Activated CD8-positive, alpha-beta memory T cell treated with anti-CD3 and anti-CD28 coated beads, Interleukin-2, amount 50 U/mL, for 24 hours (primary cell): ENCODE measurements at regions not wholly inside any gene's neighbourhood (a gene's known extent, or its start where the extent isn't known, plus 50 kb on each side); places are given as distances from the start of the nearest gene placed in this dataset.
"Not testable (repeated sequence)": the region's sequence is repeated elsewhere in the genome, so short reads cannot be mapped to it uniquely, and the experiment has no call there.

ENCODE experiments used
- DNase-seq: peaks from one replicate; pipeline ENCODE4 v3.0.0-alpha.2; 2020; ENCODE audit errors: extremely low read depth

DNA sequence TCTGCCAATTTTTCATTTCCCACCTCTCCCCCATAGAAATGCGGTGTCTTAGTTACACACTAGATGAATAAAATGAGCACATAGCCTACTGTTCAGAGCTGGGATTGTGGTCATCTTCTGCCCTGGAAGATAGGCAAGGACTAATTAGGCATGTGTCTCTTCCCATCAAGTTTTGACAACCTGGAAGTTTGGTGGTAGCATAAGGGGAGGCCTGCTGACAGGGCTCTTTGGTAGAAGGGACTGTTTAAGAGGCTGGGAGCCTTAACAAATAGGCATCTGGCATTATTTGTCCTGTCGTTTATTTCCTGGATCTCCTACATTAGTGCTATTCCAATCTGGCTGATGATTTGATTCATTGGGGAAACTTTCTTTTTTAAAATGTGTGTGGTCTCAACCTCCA lies 512.3 kb downstream of the ZNF385D start:
- DNase-seq: no peak

- DNase-seq: no peak
These were observed 513.4 kb downstream of the ZNF385D start for GRCh38 chr3:21237638-21238037.

DNA sequence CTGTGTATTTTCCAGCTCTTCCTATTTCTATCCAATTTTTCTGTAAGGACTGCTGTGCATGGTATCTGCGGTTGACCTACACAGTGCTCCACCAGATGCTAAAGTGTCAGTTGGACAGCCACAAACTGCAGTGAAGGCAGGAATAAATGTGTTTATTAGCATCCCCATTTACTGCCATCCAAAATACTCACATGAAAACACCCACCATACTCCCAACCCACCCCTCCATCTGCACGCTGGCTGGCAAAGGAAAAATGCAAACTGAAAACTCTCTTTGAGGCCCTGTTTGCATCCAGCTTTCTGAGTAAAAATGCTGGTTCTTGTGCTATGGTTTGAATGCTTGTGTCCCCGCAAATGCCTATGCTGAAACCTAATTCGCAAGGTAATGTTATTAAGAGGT lies 515.5 kb downstream of the ZNF385D start:
- DNase-seq: no peak

DNA sequence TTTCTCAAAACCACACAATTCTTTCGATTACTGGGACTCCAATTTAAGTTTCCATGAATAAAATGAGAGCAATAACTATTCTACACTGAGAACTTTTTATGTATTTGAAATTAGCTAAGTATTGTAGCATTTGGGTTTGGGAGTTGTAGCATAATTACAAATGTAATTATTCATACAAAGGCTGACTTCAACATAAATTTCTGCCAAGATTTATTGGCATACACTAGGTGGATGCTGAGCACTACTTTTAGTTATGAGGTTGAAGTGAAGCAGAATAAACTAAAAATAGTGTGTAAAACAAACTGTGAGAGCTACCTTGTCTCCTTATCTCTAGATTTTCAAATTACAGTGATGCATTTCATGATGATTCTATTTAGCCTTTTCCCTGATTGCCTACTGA lies 516.1 kb downstream of the ZNF385D start:
- DNase-seq: no peak

DNA sequence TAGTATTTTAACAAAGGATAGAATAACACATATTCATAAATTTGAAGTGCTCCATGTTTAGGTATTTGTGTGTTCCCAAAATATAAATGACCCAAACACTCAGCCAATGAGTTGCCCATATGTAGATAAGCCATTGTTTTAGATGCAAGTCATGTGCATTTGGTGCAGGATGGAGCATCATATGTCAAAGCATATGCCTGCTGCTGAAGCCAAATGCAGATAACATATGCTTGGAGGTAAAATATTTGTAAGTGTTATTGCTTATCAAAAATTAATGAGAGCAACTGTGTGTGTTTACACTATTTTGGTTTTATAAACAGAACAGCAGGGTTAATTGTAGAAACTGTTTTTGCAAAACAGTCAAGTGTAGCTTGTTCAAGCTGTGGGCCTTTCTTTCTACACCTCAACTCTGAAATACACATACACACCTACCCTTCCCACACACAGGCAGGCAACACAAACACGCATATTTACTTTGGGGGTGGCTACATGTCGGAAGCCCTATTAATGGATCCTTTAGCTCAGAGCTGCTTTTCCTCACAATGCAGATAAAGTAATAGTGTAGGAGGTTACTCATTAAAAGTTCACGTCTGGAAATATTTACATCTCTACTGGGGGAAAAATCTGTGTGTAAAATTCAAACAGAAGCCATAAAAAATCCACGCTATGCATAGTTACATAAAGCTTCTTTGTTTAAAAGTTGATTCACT lies 521.4 kb downstream of the ZNF385D start:
- no peak for DNase-seq

- no peak for DNase-seq
These were observed 524.9 kb downstream of the ZNF385D start for GRCh38 chr3:21226086-21226485.

DNA sequence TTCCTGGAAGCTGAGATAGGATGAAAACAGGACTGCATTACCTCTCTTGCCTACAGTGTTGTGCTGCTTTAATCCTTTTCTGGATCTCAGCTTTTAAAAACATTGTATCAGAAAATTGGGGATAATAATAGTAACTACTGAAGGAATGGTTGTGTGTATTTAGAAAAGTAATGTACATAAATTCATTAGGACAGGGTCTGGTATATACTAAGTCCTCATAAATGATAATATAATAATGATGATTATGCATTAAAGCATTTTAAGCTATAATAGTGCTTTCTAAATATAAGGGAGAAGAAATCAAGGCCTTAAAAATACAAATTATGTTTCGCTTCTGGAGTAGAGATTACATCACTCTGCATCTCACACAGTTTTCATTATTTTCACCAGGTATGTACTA lies 530.1 kb downstream of the ZNF385D start:
- DNase-seq: no peak

GRCh38 chr3:21216598-21216997 lies 534.4 kb downstream of the ZNF385D start:
- DNase-seq: no peak

GRCh38 chr3:21204122-21204521 lies 546.9 kb downstream of the ZNF385D start:
- DNase-seq: not testable (repeated sequence)

GRCh38 chr3:21195203-21195602 lies 555.8 kb downstream of the ZNF385D start:
- DNase-seq: no peak

DNA sequence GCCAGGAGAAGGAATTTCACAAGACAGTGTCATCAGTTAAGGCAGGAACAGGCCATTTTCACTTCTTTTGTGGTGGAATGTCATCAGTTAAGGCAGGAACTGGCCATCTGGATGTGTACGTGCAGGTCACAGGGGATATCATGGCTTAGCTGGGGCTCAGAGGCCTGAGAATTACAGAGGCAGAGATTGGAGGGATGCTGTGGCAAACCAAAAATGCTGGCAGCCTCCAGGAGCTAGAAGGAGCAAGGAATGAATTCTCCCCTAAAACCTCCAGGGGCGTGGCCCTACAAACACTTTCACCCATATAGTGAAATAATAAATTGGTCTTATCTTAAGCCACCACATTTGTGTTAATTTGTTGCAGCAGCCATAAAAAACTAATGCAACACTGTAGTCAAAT lies 557.0 kb downstream of the ZNF385D start:
- not testable (repeated sequence) for DNase-seq

- DNase-seq: no peak
These were observed 562.6 kb downstream of the ZNF385D start for GRCh38 chr3:21188459-21188858.

DNA sequence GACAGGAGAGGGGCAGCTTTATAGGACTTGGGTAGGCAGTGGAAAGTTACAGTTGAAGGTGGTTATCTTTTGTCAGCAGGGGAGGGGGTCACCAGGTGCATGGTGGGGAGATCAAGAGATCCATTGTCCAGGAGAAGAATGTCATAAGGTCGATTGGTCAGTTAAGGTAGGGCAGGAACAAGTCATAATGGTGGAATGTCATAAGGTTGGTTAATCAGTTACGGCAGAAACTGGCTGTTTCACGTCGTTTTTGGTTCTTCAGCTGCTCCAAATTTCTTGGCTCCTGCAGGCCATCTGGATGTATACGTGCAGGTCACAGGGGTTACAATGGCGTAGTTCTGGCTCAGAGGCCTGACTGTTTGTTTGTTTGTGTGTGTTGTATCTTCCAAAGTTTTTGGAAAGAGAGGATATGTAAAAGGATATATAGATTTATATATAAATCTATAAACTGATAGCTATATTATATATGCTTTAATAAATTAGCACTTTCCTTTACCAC lies 565.1 kb downstream of the ZNF385D start:
- DNase-seq: no peak

DNA sequence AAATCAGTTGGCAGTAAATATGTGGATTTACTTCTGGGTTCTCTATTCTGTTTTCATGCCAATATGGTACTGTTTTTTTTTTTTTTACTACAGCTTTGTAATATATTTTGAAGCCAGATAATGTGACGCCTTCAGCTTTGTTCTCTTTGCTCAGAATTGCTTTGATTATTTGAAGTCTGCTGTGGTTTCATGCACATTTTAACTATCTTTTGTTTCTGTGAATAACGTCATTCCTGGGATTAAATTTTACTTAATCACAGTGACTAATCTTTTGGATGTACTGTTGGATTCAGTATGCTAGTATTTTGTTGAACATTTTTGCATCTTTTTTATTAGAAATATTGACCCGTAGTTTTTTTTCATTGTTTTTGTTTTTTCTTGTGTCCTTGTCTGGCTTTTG lies 576.5 kb downstream of the ZNF385D start:
- no peak for DNase-seq

GRCh38 chr3:21170964-21171363 lies 580.0 kb downstream of the ZNF385D start:
- DNase-seq: no peak

- DNase-seq: no peak
These were observed 581.1 kb downstream of the ZNF385D start for GRCh38 chr3:21169948-21170347.

- DNase-seq: no peak
These were observed 582.5 kb downstream of the ZNF385D start for GRCh38 chr3:21168471-21168870.

- no peak for DNase-seq
These were observed 587.1 kb downstream of the ZNF385D start for GRCh38 chr3:21163956-21164355.

- DNase-seq: no peak
These were observed 591.5 kb downstream of the ZNF385D start for GRCh38 chr3:21159543-21159906.

DNA sequence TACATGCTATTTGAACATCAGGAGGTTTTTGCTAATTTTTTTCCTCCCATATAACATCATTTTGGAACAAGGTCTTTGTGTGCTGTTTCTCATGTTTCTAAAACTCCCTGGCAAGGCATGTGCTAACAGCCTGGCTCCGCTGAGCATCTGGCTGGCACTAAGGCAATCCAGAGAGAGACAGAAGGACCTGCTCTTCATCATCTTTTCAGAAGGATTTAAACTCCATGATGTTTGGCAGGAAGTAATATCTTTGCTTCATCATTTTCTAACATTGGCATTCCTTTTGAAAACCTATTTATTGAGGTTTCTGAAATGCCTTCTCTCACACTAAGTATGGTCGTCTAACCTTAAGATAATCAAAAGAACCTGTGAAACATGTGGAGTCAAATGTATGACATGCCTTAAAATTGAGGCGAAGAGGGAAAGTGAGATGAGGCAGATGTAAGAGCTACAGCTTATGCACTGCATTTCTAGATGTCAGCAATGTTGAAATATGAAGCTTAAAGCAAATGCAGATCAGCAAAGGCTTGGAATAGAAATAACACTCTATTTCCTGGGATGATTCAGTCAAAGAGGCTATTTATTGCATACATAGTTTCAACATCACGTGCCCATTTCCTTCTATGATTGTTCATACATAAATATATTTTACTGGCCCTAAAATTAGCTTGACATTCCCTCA lies 592.0 kb downstream of the ZNF385D start:
- no peak for DNase-seq

- DNase-seq: no peak
These were observed 596.1 kb downstream of the ZNF385D start for GRCh38 chr3:21154911-21155310.

DNA sequence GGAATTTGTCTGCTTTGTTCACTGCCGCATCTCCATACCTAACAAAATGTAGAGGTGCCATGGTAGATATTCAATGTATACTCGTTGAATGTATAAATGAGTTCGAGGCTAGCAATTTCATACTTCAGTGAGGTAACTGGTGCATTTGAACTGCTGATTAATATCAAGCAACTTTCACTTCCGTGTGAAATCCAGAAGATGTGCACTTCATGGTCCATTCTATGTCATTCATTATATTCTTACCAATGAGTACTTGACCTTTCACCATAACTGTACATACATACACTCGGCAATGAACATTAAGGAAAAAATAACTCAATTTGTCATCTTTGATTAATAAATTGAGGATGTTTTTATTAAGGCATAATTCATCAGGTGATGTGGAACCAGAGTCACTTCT lies 598.5 kb downstream of the ZNF385D start:
- DNase-seq: no peak

GRCh38 chr3:21142949-21143348 lies 608.1 kb downstream of the ZNF385D start:
- DNase-seq: no peak

DNA sequence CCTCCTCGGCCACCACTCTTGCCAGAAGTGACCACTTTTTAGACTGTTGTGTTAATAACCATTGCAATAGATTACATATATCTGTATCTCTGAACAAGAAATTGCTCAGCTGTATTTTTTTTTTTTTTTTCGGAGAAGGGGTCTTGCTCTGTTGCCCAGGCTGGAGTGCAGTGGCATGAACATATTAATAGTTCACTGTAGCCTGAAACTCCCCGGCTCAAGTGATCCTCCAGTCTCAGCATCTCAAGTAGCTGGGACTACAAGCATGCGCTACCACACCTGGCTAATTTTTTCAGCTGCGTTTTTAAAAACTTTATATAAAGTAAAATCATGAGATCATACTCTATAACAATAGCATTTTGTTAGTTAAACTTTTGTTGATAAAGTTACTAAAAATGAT lies 609.0 kb downstream of the ZNF385D start:
- DNase-seq: no peak
